Non-pigmented ciliary epithelial cell (primary cell): ENCODE measurements at regions not wholly inside any gene's neighbourhood (a gene's known extent, or its start where the extent isn't known, plus 50 kb on each side); places are given as distances from the start of the nearest gene placed in this dataset.
A peak's percentile ranks its signal among the peaks of the same experiment; 100 is the strongest.
"Not testable (repeated sequence)": the region's sequence is repeated elsewhere in the genome, so short reads cannot be mapped to it uniquely, and the experiment has no call there.

Experiments used
- DNase-seq: peaks from one replicate; pipeline ENCODE4 v3.0.0-alpha.2; 2010; ENCODE audit warnings: low read depth

DNA sequence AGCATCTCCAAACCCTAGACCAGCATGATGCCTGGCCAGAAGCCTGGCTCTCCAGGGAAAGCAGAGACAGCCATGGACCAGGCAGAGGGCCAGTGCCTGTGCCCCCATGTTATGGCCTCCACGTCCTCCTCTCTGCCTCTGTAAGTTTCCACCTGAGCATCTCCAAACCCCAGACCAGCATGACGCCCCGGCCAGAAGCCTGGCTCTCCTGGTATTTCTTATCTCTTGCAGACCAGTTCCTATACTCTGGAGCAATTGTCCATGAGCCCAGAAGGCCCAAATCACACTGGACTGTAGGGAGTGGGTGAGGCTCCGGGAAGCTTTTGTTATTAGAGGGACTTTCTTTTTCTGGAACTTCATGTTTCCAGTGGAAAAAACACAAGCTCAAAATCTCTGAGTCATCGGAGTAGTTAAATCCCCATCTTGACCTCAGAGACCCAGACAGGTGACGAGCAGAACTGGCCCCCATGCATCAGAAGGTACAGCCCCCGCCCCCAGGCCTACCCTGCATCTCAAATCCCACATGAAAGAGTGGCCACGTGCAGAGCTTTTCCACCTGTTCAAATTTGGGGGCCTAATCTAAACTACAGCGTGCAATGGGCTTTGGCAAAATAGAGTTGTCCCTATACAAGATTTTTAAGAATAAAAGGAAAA lies 110.2 kb upstream of the FOXQ1 start:
- DNase-seq: no peak

DNA sequence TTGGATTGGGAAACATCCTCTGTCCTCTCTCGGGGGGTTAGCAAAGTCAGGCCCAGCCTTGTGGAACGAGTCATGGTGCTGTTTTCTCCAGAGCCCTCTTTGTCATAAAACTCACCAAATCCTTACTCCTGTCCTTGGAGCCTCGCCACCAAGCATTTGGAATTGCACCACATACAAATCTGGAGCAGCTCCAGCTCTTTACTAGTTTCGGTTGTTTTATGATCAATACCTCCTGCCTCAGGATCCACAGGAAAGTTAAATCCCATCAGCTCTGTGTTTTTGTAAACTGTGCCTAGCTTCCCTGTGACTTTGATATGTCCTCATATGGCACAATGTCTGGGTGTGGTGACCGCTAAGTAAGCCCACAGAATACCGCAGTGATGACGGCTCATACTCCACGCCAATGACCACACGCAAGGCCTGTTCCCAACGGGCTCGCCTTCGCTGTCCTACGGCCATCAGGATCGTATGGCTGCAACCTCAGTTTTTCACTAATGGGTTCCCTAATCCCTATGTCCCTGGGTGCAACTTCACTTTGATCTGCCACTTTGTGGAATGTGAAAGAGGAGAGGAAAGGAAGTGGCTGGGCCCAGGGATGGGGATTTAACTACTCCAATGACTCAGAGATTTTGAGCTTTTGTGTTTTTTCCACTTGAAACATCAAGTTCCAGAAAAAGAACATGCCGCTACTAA lies 111.3 kb upstream of the FOXQ1 start:
- DNase-seq: no peak

DNA sequence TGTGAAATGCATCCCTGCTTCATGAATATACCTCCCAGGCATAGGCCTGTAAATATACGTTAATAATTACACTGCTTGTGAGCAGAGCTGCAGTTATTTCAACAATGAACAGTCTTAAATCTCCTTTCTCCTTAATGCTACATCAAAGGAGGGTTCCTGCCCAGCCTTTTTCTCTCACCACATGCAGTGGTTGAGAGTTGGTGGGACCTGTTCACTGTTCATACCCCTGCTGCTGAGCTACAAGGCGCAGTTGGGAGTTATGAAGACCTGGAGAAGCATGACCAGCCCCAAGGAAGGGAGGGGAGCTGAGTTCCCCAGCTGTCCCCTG lies 111.9 kb upstream of the FOXQ1 start:
- no peak for DNase-seq

DNA sequence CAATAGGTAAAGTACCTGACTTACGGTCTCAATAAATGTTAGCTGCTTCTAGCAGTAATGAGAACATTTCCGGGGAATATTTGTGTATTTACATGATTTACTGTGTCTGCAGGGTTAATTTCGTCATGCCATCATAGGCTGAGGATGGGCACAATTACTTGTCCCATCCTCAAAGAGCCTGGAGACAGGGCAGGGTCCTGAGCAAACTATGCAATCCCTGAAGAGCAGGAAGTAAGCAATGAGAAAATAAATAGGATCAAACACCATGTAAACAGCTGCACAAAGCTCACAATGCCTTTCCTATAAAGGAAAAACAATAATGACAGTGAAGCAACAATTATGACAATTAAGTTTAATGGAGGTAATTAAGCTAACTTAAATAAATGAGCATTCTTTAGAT lies 114.6 kb upstream of the FOXQ1 start:
- DNase-seq: no peak

DNA sequence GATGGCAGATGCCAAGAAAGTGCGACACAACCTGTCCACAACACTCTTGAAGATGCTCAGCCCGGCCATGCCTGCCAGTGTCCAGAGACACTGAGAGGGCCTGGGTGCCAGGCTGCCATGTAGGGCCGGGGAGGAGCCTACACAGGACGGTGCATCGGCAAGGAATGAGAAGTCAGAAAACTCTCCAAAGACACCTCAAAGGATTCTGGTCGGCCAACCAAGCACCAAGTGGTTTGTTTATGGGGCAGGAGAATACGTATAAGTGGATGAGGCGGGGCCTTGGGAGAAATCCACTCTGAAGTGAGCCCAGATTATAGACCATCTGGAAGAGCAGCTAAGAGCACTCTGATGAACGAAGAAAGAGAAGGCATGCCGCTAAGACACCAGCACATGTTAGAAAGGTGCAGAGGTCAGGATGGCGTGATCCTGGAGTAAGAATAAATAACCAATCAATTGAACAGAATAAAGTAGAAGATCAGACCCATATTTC lies 120.7 kb upstream of the FOXQ1 start:
- DNase-seq: no peak

DNA sequence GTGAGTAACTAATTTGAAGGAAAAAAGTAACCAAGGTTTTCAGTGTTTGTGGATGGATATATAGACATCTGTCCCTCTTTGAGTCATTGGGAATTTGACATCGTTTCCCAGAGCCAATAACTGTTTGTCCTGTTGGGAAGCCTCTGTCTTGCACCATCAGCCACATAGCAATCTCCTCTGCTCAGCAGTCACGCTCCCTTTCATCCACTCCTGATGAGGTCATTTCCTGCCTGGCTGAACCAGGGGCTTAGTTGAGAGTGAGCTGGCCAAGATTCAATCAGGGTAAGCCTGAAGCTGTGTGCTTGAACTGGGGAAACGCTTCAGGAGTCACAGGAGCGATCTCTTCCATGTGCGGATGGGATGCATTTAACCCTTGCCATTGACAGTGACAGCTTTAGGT lies 121.5 kb upstream of the FOXQ1 start:
- peak; percentile 83 for DNase-seq

DNA sequence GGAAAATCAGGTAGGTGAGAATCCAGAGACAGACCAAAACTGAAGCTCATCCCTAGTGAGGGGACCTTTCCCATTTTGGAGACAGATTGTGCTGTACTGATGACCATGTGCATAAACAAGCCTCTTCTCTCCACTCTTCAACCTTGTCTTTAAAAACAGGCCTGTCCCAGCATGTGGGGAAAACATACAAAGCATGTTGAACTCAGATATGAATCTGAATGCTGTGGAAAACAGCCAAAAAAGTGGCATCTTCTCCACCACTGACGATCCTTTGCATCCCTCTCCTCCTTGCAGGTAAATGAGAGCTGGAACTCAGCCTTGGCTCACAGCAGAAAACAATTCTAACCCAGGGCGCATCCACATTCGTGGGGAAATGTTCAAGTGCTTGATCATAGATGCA lies 123.7 kb upstream of the FOXQ1 start:
- no peak for DNase-seq

DNA sequence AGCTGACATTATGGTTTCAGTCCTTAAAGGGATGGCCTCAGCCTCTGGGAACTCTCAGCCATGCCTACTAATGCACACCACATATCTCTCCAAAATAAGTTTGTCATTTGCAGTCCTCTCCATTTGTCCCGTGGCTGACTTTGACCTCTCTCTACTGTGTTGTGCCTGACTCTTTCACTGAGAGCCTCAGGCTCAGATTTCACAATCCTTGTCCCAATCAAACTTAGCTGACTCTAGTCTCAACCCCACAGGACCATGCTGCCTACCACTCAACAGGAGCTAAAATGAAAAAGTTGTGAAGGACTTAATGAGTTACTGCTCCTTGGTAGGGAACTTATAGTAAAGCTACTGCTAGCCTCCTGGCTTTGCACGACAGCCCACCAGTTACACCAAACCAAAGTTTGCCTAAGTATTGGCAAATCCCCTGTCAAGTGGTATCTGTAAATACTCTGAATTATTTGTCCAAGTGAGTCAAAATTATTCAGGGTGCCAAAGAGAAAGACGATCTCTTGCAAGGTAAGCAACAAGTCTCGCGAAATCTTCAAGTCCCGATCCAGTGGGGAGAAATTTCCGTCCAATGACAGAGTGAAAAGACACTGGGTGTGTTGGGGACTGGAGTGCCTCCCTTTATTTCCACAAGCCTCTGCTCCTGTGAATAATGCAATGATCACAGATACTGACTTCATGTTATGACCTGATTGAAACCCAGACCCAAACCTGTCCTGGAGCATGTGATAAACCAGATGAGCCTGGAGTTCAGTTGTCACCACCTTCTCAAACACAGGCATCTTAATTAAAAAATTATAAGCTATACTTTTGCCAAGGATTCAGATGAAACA lies 124.4 kb upstream of the FOXQ1 start:
- DNase-seq: no peak

DNA sequence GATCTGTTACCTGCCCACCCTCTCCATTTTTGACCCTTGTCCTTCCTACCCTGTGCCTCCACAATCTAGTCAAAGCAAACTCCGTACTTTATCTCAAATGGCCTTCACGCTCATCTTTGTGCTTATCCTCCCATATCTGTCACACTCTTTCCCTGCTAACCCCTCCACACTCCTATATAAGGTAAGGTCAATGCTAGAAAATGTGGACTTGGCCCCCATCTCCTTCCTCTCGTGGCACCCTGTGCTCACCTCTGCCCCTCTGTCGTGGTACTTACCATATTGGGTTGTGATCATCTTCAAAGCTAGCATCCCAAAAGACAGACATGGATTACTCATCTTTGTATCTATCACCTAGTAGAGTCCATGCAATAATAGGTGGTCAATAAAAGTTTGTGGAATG lies 127.6 kb upstream of the FOXQ1 start:
- DNase-seq: no peak

DNA sequence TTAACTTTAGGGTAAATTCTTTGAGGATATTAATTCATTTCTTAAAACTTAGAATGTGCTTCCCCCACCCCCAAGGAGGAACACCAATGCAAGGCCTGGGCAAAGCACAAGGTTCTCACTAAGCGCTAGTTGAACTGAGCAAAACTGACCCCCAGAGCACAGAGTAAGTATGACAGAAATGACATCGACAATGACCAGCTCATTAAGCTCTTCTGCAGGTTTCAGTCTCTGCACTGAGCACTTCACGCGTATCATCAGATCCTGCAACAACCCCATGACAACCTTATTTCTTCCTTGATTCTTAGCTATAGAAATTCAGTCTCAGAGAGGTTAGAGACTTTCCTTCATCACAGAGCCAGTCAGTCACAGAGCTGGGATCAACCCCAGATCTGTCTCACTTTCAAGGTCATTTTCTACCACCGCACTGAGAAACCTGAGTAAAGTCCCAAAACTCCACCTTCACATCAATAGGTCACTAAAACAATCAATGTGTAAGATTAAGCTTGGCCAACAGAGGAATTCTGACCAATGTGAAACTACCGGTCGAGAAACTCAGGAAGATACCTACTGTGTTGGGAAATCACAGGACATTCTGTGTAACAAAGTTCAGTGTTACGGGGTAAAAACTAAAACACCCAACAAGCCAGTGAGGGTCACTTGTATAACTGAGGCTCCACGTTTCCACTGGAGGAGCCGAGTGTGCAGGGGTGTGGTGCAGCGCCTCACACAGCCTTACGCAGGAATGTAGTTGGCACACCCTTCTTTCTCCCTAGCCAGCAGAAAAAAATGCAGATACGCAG lies 129.0 kb upstream of the FOXQ1 start:
- DNase-seq: no peak

DNA sequence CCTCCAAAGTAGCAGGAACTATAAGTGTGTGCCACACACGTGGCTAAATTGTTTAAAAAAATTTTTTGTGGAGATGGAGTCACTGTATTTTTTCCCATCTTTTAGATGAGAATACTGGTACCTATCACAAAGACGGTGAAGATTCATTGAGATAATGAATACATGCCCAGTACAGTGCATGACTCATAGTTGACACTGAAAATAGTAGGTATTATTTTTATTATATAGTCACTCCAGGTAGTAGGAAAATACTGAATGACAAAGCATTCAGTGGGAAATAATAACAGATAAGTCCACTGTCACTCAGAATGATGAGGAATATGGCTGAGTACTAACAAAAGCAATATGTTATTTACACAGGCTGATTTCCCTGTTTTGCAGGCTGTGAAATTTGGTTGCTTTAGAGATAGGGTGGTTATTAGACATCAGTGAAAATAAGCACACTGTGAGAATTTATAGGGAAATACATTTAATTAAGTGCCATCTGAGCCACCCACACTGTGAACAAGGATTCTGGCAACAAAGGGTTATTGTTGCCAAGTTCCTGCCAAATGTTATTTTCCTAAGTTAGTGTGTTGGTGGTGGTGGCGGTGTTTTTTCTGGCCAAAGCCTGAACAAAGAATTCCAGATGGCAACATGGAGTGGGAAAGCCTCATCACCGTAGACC lies 129.8 kb upstream of the FOXQ1 start:
- DNase-seq: no peak

DNA sequence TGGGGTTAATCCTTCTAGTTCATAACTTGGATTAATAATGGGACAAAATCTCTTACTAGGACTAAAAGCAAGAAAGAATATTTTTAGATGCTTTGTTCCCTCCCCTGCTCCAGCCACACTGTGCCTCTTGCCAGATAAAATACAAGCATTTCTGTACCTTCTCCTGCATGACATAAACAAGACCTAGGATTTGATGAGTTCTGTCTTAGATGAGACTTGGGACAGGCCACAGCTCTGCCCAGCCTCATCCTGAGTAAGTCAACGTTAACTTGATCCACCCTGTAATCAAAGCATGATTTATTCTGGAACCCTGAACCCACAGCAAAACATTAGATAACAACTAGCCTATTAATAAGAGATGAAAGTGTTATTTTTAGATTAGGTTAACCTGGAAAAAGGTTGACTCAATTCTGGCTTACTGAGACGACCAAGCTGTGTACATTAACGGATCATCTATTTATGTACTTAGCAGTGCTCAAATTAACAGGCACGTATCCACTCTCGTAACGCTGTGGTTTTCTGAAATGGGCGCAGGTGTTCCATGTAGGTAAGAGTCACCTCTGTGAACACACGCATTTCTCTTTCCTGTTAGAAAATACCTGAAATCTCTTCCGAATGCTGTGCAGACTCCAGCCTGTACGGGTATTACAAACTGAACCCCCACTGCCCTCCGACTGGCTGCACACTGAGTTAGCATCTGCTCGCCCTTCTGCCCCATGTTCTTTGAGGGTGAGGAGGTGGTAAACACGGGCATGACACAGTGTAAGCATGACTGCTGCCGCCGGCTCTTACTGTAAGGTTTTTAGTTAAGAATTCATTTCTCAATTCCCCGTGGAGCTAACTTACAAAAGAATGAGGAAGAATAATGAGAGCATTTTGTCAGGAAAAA lies 132.1 kb upstream of the FOXQ1 start:
- no peak for DNase-seq

DNA sequence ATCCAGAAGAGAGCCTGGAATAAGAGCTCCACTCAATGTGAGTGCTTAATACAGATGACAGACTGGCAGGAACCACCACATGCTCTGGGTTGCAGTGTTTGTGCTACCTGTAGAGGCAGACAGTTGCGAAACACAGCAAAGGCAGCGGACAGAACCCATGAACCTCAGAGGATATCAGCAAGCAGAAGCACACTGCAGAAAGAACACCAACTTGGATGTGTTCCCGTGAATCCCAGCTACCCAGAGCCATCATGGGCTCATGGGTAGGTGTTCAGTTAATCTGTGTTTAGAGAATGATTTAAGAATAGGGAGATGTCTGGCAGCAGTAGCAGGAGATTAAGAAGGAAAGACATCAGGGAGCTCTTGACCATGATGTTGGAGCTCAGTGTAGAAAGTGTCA lies 133.3 kb upstream of the FOXQ1 start:
- no peak for DNase-seq

DNA sequence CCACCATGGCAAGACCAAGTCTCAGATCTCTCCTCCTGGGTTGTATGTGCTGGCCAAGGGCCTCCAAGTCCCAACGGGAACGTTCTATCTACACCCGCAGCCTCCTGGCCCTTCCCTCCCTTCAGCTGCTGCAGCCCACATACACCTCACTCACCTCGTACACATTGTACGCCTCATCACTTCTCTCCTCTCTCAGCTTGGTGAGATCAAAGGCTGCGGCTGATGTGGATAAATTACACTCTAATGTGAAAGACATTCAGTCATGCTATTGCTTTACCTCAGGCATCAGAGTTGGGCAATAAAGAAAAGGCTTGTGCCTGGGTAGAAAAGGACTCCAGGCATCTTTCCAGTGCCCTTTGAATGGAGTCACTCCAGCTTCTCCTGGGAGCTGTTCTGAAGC lies 135.3 kb upstream of the FOXQ1 start:
- DNase-seq: no peak

DNA sequence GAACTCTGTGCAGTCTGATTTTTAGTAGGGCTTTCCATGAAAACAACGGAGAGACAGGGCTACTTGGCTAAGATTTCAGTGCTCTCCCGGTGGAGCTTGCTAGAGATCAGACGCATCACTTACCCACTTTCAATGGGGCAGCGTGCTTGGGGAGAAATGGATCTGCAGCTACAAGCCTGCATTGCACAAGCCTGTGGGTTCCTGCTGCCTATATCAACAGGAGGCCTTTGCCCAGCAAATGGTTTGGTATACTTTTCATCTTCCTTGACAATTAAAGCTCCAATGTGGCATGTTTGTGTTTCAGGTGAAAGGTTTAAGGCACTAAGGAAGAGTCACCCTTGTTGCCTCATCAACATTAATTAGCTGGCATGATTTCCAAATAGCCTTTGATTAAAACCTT lies 136.0 kb upstream of the FOXQ1 start:
- no peak for DNase-seq

DNA sequence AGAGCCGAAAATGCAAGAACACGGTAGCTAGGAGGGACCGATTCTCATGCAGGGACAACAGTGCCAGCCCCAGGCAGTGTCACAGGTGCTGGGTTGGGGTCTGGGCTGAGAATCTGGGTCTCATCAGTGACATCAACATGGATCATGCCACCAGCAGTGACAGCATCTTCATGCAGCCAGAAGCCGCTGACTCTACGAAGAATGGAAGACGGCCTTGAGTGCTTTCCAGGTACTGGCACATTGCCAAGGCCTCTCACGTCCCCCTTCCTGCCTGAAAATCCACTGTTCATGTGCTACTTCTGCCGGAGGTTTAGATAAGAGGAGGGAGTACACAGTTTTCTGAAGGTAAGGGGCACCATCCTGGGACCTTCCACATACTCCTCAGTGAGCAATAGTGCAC lies 141.1 kb upstream of the FOXQ1 start:
- DNase-seq: no peak

DNA sequence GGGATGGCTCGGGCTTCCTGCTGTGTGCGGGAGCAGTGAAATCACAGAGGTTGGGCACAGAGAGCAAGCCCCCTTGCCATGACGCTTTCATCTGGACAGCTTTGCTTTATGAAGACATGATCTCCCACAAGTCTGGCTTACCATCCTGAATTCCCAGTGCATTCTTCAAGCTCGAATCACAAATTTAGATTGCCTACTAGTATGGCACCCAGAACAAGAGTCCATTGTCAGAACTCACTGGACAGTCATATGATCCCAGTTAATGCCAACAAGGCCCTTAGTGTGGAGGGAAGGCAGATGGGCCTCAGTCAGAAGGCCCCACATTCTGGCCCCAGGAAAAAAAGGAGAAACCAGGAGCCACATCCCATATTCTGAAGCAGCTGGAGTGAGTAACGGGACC lies 147.3 kb upstream of the FOXQ1 start:
- no peak for DNase-seq

DNA sequence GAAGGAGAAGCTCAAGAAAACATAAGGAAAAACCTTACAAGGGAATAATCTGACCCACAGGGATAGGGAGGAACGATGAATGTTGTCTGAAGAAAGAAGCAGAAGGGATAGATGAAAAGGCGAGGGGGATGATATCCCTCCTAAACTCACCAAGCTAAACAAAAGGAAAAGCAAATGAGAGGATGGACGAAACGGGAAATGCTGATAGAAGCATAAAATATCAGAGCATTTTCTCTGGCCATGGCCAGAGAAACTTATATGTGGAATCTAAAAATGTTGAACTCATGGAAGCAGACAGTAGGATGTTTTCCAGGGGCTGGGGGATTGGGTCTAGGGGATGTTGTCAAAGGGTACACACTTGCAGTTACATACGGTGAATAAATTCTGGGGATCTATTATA lies 148.4 kb upstream of the FOXQ1 start:
- DNase-seq: no peak

DNA sequence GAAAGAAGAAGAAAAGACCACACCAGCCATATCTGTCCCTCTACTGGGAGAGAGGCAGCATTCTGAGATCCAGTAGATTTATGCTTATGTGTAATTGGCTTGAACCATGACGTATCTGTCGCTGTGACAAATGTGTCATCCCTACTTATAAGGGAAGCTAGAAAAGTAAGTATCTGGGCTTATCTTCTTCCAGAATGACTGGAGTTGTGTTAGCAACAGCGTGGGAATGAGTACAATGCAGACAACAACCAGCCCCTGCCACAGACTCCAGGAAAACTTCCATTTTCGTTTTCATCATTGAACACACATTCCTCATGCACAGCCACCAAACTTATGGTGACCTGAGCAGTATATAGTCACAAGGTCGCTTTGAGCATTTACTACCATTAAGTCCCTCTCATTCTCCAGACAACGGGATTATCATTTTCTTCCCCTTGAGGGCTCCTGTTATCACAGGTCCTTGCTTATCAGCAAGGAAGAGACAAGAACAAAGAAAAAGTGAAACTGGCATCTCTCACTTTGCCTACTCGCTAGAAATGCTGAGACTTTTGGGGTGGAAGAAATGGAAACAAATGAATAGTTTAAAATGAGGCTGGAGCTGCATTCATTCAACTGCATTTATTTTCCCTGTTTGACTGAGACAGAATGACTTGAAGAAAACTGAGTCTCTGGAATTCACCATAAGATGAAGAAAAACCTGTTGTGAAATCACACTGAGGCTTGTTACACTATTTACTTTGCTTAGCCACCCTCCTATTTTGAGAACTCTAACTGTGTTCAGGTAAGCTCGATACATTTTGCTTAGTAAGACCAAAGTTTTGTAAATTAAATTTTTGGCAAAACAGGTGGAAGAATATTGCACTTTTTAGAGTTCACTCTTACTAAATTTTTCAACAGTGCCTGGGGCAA lies 149.3 kb upstream of the FOXQ1 start:
- no peak for DNase-seq

DNA sequence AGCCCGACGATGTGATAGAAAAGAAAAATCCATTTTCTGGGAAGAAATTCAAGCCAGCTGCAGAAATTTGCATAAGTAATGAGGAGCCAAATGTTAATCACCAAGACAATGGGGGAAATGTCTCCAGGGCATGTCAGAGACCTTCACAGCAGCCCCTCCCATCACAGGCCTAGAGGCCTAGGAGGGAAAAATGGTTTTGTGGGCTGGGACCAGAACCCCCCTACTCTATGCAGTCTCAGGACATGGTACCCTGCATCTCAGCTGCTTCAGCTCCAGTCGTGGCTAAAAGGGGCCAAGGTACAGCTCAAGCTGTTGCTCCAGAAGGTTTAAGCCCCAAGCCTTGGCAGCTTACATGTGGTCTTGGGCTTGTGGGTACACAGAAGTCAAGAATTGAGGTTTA lies 155.5 kb upstream of the FOXQ1 start:
- DNase-seq: not testable (repeated sequence)
